Gastroesophageal sphincter (tissue), 4 donors: ENCODE measurements at regions not wholly inside any gene's neighbourhood (a gene's known extent, or its start where the extent isn't known, plus 50 kb on each side); places are given as distances from the start of the nearest gene placed in this dataset.

Experiments used
- ATAC-seq: fragments of 150-250 bp; one replicate; pipeline ENCODE4 v1.9.1; 2016; ENCODE audit warnings: mild to moderate bottlenecking, moderate library complexity
- H3K27ac ChIP-seq, 4 donors: fragments of 200-600 bp; sonication (generic) in 3 of 4; 1 replicate in 3 of 4; 2 replicates in 1 of 4; pipeline ENCODE4 v1.5.1; 2016 to 2019
- H3K27me3 ChIP-seq: fragments of 200-600 bp; sonication (generic); one replicate; pipeline ENCODE4 v1.5.1; 2019
- H3K36me3 ChIP-seq, 2 donors: fragments of 200-600 bp; sonication (generic); one replicate each; pipeline ENCODE4 v1.5.1; 2019; ENCODE audit warnings: control low read depth in 1 of 2
- H3K4me1 ChIP-seq, 3 donors: fragments of 200-600 bp; sonication (generic); 1 replicate in 2 of 3; 2 replicates in 1 of 3; pipeline ENCODE4 v1.5.1; 2016 to 2019; ENCODE audit warnings: control low read depth in 2 of 3
- H3K4me3 ChIP-seq, 2 donors: fragments of 200-600 bp; sonication (generic); one replicate each; pipeline ENCODE4 v1.5.1; 2019; ENCODE audit warnings: mild to moderate bottlenecking in 1 of 2, moderate library complexity in 1 of 2
- H3K9me3 ChIP-seq, 3 donors: fragments of 200-600 bp; sonication (generic); one replicate each; pipeline ENCODE4 v1.5.1; 2017 to 2019; ENCODE audit warnings: control low read depth in 2 of 3
- EP300 ChIP-seq: sonication (generic); formaldehyde crosslinking; IDR thresholded peaks from one replicate; pipeline ENCODE4 v1.6.1; 2017; ENCODE audit warnings: antibody characterized with exemption, mild to moderate bottlenecking
- POLR2A ChIP-seq, 2 donors: fragments of 450-650 bp; IDR thresholded peaks; one replicate each; pipeline ENCODE4 v1.6.1; 2017; ENCODE audit warnings: antibody characterized with exemption in 2 of 2, mild to moderate bottlenecking in 2 of 2, moderate library complexity in 1 of 2
- POLR2AphosphoS5 ChIP-seq: sonication (generic); formaldehyde crosslinking; IDR thresholded peaks from one replicate; pipeline ENCODE4 v1.6.1; 2017; ENCODE audit warnings: antibody characterized with exemption
- WGBS, 2 donors: methylation state at CpG; one replicate each; pipeline ENCODE4 v1.1.5; 2018; ENCODE audit warnings: low coverage in 1 of 2; 5-methylcytosine and 5-hydroxymethylcytosine counted together
- TF ChIP-seq, protein P1 (sequence below), 4 experiments: fragments of 200-600 bp in 2 of 4; fragments of 450-650 bp in 2 of 4; sonication (generic) in 1 of 4; IDR thresholded peaks; one replicate each; pipeline ENCODE4 v1.5.1; 2017 to 2019; ENCODE audit warnings: antibody characterized with exemption in 4 of 4, mild to moderate bottlenecking in 2 of 4, moderate library complexity in 2 of 4

GRCh38 chr3:24589513-24589851 lies 94.8 kb upstream of the THRB start:
- H3K9me3 ChIP-seq = no peaks in the 10 kb centered on the region
- ATAC-seq = no peak
- H3K36me3 ChIP-seq = no peaks in the 10 kb centered on the region
- TF ChIP-seq POLR2AphosphoS5 (no peak), POLR2A (IDR thresholded peaks at IDR 0.05) (no peak), EP300 (no peak)
- TF ChIP-seq, protein P1, sequence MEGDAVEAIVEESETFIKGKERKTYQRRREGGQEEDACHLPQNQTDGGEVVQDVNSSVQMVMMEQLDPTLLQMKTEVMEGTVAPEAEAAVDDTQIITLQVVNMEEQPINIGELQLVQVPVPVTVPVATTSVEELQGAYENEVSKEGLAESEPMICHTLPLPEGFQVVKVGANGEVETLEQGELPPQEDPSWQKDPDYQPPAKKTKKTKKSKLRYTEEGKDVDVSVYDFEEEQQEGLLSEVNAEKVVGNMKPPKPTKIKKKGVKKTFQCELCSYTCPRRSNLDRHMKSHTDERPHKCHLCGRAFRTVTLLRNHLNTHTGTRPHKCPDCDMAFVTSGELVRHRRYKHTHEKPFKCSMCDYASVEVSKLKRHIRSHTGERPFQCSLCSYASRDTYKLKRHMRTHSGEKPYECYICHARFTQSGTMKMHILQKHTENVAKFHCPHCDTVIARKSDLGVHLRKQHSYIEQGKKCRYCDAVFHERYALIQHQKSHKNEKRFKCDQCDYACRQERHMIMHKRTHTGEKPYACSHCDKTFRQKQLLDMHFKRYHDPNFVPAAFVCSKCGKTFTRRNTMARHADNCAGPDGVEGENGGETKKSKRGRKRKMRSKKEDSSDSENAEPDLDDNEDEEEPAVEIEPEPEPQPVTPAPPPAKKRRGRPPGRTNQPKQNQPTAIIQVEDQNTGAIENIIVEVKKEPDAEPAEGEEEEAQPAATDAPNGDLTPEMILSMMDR (IDR thresholded peaks at IDR 0.05) = no peak
- H3K27me3 ChIP-seq = no peaks in the 10 kb centered on the region
- H3K27ac ChIP-seq = peak overlapping the region in 3 of 4 donors; percentile 38 to 60 (median 56)
- H3K4me3 ChIP-seq = no peak overlapping the region
- WGBS, 2 donors = 0 to 13% methylated on average over 1 of the region's 1 CpG
- peaks cover 13 to 46% (median 15%) of the 10 kb centered on the region in 3 donors for H3K4me1 ChIP-seq

DNA sequence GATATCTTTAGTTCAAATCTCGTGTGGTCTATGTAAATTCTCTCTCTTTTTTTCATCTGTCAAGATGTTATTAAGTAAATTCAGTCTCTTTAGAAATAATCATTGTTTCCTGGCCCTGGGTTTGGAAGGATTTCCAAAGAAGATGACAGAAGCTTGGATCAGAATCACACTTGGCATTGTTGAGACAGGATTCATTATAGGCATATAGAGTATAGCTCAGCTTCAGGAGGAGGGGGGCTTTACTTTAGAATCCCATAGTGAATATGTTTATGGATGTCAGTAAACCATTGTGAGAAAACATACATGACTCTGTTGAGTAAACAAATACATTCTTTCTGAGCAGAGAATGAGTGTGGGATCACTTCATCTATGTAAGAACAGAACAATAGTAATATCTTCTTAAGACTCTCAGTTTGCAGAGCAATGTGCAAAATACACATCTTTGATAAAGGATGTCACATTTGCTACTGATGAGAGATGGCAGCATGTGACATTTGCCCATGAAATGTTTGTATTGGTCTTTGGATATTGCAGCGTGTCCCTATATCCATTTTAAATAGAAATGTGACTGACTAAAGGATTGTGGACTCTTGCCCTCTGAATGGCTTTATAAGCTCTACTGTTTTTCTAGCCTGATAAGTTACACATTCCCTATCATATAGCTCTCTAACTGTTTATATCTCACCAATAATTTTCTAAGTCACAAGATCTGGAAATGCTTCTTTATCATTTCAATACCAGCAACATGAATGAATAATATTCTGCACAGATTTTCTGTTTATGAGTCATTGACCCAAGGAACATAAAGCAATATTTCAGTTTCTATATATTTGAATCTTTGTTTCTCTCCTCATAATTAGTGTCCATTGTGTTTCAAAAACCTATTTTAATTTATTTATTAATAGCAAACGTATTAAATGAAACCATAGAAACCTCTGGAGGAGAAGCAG lies 95.6 kb upstream of the THRB start:
- TF ChIP-seq POLR2AphosphoS5 (no peak), EP300 (no peak), POLR2A (IDR thresholded peaks at IDR 0.05) (no peak)
- TF ChIP-seq, protein P1 (IDR thresholded peaks at IDR 0.05) = no peak
- ATAC-seq = no peak
- WGBS, 2 donors = 35 to 38% methylated on average over 3 of the region's 3 CpGs
- Histone ChIP-seq H3K9me3 (no peaks in the 10 kb centered on the region), H3K27me3 (no peaks in the 10 kb centered on the region), H3K36me3 (no peaks in the 10 kb centered on the region), H3K4me1 (peaks cover 13 to 46% (median 15%) of the 10 kb centered on the region in 3 donors), H3K27ac (peak overlapping the region in 3 of 4 donors; percentile 21 to 60 (median 56)), H3K4me3 (no peak overlapping the region)

DNA sequence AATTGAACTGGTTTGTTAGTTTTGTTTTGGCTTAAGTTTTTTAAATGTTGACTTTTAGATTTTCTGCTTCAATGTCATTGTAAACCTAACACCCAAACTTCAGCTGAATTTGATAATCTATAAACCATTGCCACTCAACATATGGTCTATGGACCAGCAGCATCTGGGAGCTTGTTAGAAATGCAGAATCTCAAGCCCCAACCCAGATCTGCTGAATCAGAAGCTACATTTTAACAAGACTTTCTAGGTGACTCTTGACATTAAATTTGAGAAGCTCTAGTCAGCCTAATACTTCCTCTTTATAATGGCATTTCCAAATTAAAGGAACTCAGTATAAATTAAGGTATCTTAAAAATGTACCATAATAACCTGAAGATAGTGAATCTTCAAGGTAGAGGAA lies 96.5 kb upstream of the THRB start:
- no peak for ATAC-seq
- peaks cover 13 to 53% (median 15%) of the 10 kb centered on the region in 3 donors for H3K4me1 ChIP-seq
- TF ChIP-seq EP300 = no peak
- TF ChIP-seq, protein P1 (IDR thresholded peaks at IDR 0.05) = no peak
- TF ChIP-seq POLR2AphosphoS5 = no peak
- no peak for TF ChIP-seq POLR2A (IDR thresholded peaks at IDR 0.05)
- no peaks in the 10 kb centered on the region for H3K36me3 ChIP-seq
- no peak overlapping the region for H3K4me3 ChIP-seq
- peak overlapping the region in 1 of 4 donors; percentile 20 for H3K27ac ChIP-seq
- H3K9me3 ChIP-seq = no peaks in the 10 kb centered on the region
- H3K27me3 ChIP-seq = no peaks in the 10 kb centered on the region

GRCh38 chr3:24591661-24592555 lies 97.3 kb upstream of the THRB start:
- 14 to 86% methylated on average over 1 to 5 of the region's 5 CpGs for WGBS, 2 donors
- Histone ChIP-seq H3K27ac (peak overlapping the region in 1 of 4 donors; percentile 20), H3K27me3 (no peaks in the 10 kb centered on the region), H3K4me1 (peaks cover 13 to 49% (median 15%) of the 10 kb centered on the region in 3 donors), H3K4me3 (no peak overlapping the region), H3K9me3 (no peaks in the 10 kb centered on the region), H3K36me3 (no peaks in the 10 kb centered on the region)
- TF ChIP-seq, protein P1 (IDR thresholded peaks at IDR 0.05) = no peak
- TF ChIP-seq EP300 (no peak), POLR2A (IDR thresholded peaks at IDR 0.05) (no peak), POLR2AphosphoS5 (no peak)
- ATAC-seq = no peak
